ENCODE measurements at regions not wholly inside any gene's neighbourhood (a gene's known extent, or its start where the extent isn't known, plus 50 kb on each side); places are given as distances from the start of the nearest gene placed in this dataset.

- DNase-seq (ENCODE audit: low spot score), result no peak
- Mint-ChIP-seq H3K4me1 (ENCODE audit: low read depth in 2 of 2) (no peaks in the 10 kb centered on the region), H3K27ac (no peak overlapping the region), H3K4me3 (no peak overlapping the region), H3K9me3 (no peaks in the 10 kb centered on the region), H3K27me3 (peaks cover 0 to 4% of the 10 kb centered on the region in 2 donors), H3K36me3 (no peaks in the 10 kb centered on the region)
- peak in 1 of 2 donors; percentile 4 for ATAC-seq
These were observed 206.5 kb downstream of the CTTN start for GRCh38 chr11:70604630-70605467.

GRCh38 chr11:70605468-70605815 lies 207.1 kb downstream of the CTTN start:
- ATAC-seq, result no peak
- Mint-ChIP-seq H3K36me3 (no peaks in the 10 kb centered on the region), H3K27ac (no peak overlapping the region), H3K4me3 (no peak overlapping the region), H3K9me3 (no peaks in the 10 kb centered on the region), H3K4me1 (ENCODE audit: low read depth in 2 of 2) (no peaks in the 10 kb centered on the region), H3K27me3 (peaks cover 0 to 4% of the 10 kb centered on the region in 2 donors)
- DNase-seq (ENCODE audit: low spot score), result no peak

- H3K9me3 Mint-ChIP-seq, result no peaks in the 10 kb centered on the region
- H3K36me3 Mint-ChIP-seq, result no peaks in the 10 kb centered on the region
- no peaks in the 10 kb centered on the region for H3K4me1 Mint-ChIP-seq (ENCODE audit: low read depth in 2 of 2)
- H3K27ac Mint-ChIP-seq, result no peak overlapping the region
- H3K27me3 Mint-ChIP-seq, result peaks cover 0 to 4% of the 10 kb centered on the region in 2 donors
- DNase-seq (ENCODE audit: low spot score), result no peak
- H3K4me3 Mint-ChIP-seq, result no peak overlapping the region
- ATAC-seq, result no peak
These were observed 207.5 kb downstream of the CTTN start for GRCh38 chr11:70605846-70606245.

- no peaks in the 10 kb centered on the region for H3K36me3 Mint-ChIP-seq
- H3K9me3 Mint-ChIP-seq, result no peaks in the 10 kb centered on the region
- ATAC-seq (no peak), DNase-seq (ENCODE audit: low spot score) (no peak)
- H3K27me3 Mint-ChIP-seq, result peaks cover 0 to 6% of the 10 kb centered on the region in 2 donors
- no peak overlapping the region for H3K4me3 Mint-ChIP-seq
- peaks cover 0 to 2% of the 10 kb centered on the region in 2 donors for H3K4me1 Mint-ChIP-seq (ENCODE audit: low read depth in 2 of 2)
- H3K27ac Mint-ChIP-seq, result no peak overlapping the region
These were observed 208.1 kb downstream of the CTTN start for GRCh38 chr11:70606248-70606950.

GRCh38 chr11:70606951-70607330 lies 208.6 kb downstream of the CTTN start:
- no peaks in the 10 kb centered on the region for H3K9me3 Mint-ChIP-seq
- ATAC-seq, result no peak
- H3K36me3 Mint-ChIP-seq, result no peaks in the 10 kb centered on the region
- peaks cover 0 to 6% of the 10 kb centered on the region in 2 donors for H3K27me3 Mint-ChIP-seq
- no peak overlapping the region for H3K4me3 Mint-ChIP-seq
- DNase-seq (ENCODE audit: low spot score), result no peak
- peaks cover 0 to 2% of the 10 kb centered on the region in 2 donors for H3K4me1 Mint-ChIP-seq (ENCODE audit: low read depth in 2 of 2)
- no peak overlapping the region for H3K27ac Mint-ChIP-seq

GRCh38 chr11:70607561-70607960 lies 209.2 kb downstream of the CTTN start:
- H3K4me1 Mint-ChIP-seq (ENCODE audit: low read depth in 2 of 2), result peaks cover 0 to 2% of the 10 kb centered on the region in 2 donors
- no peak for ATAC-seq
- H3K4me3 Mint-ChIP-seq, result no peak overlapping the region
- H3K27ac Mint-ChIP-seq, result no peak overlapping the region
- peaks cover 2 to 4% of the 10 kb centered on the region in 2 donors for H3K27me3 Mint-ChIP-seq
- H3K36me3 Mint-ChIP-seq, result no peaks in the 10 kb centered on the region
- no peaks in the 10 kb centered on the region for H3K9me3 Mint-ChIP-seq
- DNase-seq (ENCODE audit: low spot score), result no peak

- Mint-ChIP-seq H3K9me3 (no peaks in the 10 kb centered on the region), H3K27ac (no peak overlapping the region), H3K36me3 (no peaks in the 10 kb centered on the region), H3K4me3 (no peak overlapping the region), H3K27me3 (peaks cover 6 to 7% of the 10 kb centered on the region in 2 donors), H3K4me1 (ENCODE audit: low read depth in 2 of 2) (peaks cover 0 to 2% of the 10 kb centered on the region in 2 donors)
- ATAC-seq (no peak), DNase-seq (ENCODE audit: low spot score) (no peak)
These were observed 210.5 kb downstream of the CTTN start for GRCh38 chr11:70608568-70609470.

GRCh38 chr11:70610566-70611565 lies 212.5 kb downstream of the CTTN start:
- Mint-ChIP-seq H3K4me1 (ENCODE audit: low read depth in 2 of 2) (peaks cover 0 to 2% of the 10 kb centered on the region in 2 donors), H3K4me3 (no peak overlapping the region), H3K9me3 (no peaks in the 10 kb centered on the region), H3K27me3 (peaks cover 6 to 10% of the 10 kb centered on the region in 2 donors), H3K36me3 (no peaks in the 10 kb centered on the region), H3K27ac (no peak overlapping the region)
- ATAC-seq, result no peak
- DNase-seq (ENCODE audit: low spot score), result no peak

GRCh38 chr11:70611821-70612220 lies 213.5 kb downstream of the CTTN start:
- no peak for DNase-seq (ENCODE audit: low spot score)
- no peak overlapping the region for H3K27ac Mint-ChIP-seq
- H3K4me1 Mint-ChIP-seq (ENCODE audit: low read depth in 2 of 2), result peaks cover 0 to 2% of the 10 kb centered on the region in 2 donors
- no peaks in the 10 kb centered on the region for H3K9me3 Mint-ChIP-seq
- ATAC-seq, result no peak
- H3K36me3 Mint-ChIP-seq, result no peaks in the 10 kb centered on the region
- H3K27me3 Mint-ChIP-seq, result peaks cover 6 to 10% of the 10 kb centered on the region in 2 donors
- no peak overlapping the region for H3K4me3 Mint-ChIP-seq

- Mint-ChIP-seq H3K27me3 (peaks cover 6 to 10% of the 10 kb centered on the region in 2 donors), H3K27ac (no peak overlapping the region), H3K4me3 (no peak overlapping the region), H3K9me3 (no peaks in the 10 kb centered on the region), H3K36me3 (no peaks in the 10 kb centered on the region), H3K4me1 (ENCODE audit: low read depth in 2 of 2) (peaks cover 0 to 2% of the 10 kb centered on the region in 2 donors)
- ATAC-seq (no peak), DNase-seq (ENCODE audit: low spot score) (no peak)
These were observed 214.3 kb downstream of the CTTN start for GRCh38 chr11:70612459-70613141.

- no peaks in the 10 kb centered on the region for H3K36me3 Mint-ChIP-seq
- no peaks in the 10 kb centered on the region for H3K9me3 Mint-ChIP-seq
- DNase-seq (ENCODE audit: low spot score), result no peak
These were observed 215.8 kb downstream of the CTTN start for GRCh38 chr11:70614034-70614681.

More at GRCh38 chr11:70614034-70614681, 215.8 kb downstream of the CTTN start:
- Mint-ChIP-seq H3K27ac (no peak overlapping the region), H3K27me3 (peaks cover 6 to 10% of the 10 kb centered on the region in 2 donors), H3K4me1 (ENCODE audit: low read depth in 2 of 2) (peaks cover 0 to 2% of the 10 kb centered on the region in 2 donors), H3K4me3 (no peak overlapping the region)
- ATAC-seq, result no peak

Data from natural killer cell treated with Interleukin-12 subunit alpha and Interleukin-12 subunit beta and Interleukin-15 and Interleukin-18, amount 100 ng/mL, for 72 hours (primary cell).